GM12875 (cell line): ENCODE measurements at regions not wholly inside any gene's neighbourhood (a gene's known extent, or its start where the extent isn't known, plus 50 kb on each side); places are given as distances from the start of the nearest gene placed in this dataset.

Source experiments
- H3K4me3 ChIP-seq: one replicate; pipeline ENCODE4 v1.5.1; 2011; ENCODE audit warnings: low read depth, low read length, control low read depth
- CTCF ChIP-seq: IDR thresholded peaks from 2 replicates; pipeline ENCODE4 v1.5.1; 2011; ENCODE audit warnings: low read depth, mild to moderate bottlenecking, control low read depth, inconsistent platforms, low read length, moderate library complexity, borderline replicate concordance; ENCODE audit not compliant: insufficient read depth

- H3K4me3 ChIP-seq = no peak overlapping the region
- no peak for TF ChIP-seq CTCF
These were observed 444.9 kb downstream of the DMAC1 start for GRCh38 chr9:7354704-7355103.

- no peak for TF ChIP-seq CTCF
- H3K4me3 ChIP-seq = no peak overlapping the region
These were observed 450.9 kb downstream of the DMAC1 start for GRCh38 chr9:7348692-7349091.

GRCh38 chr9:7347556-7347955 lies 452.0 kb downstream of the DMAC1 start:
- TF ChIP-seq CTCF = no peak
- H3K4me3 ChIP-seq = no peak overlapping the region

- no peak for TF ChIP-seq CTCF
- no peak overlapping the region for H3K4me3 ChIP-seq
These were observed 453.4 kb downstream of the DMAC1 start for GRCh38 chr9:7346144-7346543.

- no peak overlapping the region for H3K4me3 ChIP-seq
- TF ChIP-seq CTCF = no peak
These were observed 456.8 kb downstream of the DMAC1 start for GRCh38 chr9:7342736-7343135.

- no peak for TF ChIP-seq CTCF
- no peak overlapping the region for H3K4me3 ChIP-seq
These were observed 457.3 kb downstream of the DMAC1 start for GRCh38 chr9:7342229-7342628.

GRCh38 chr9:7341571-7341970 lies 458.0 kb downstream of the DMAC1 start:
- no peak for TF ChIP-seq CTCF
- H3K4me3 ChIP-seq = no peak overlapping the region
